Mesenchymal stem cell (in vitro differentiated cells and primary cell): ENCODE measurements at regions not wholly inside any gene's neighbourhood (a gene's known extent, or its start where the extent isn't known, plus 50 kb on each side); places are given as distances from the start of the nearest gene placed in this dataset.

ENCODE experiments used
- DNase-seq: peaks from one replicate; pipeline ENCODE4 v3.0.0-alpha.2; 2013
- H2AFZ ChIP-seq: one replicate; pipeline ENCODE4 v1.6.1; 2013; ENCODE audit warnings: low read depth, mild to moderate bottlenecking, control low read depth, inconsistent platforms, low read length, moderate library complexity
- H2AK5ac ChIP-seq: 2 replicates; pipeline ENCODE4 v1.6.1; 2013; ENCODE audit warnings: low read length, moderate library complexity, mild to moderate bottlenecking, inconsistent platforms; ENCODE audit not compliant: severe bottlenecking
- H2BK120ac ChIP-seq: one replicate; pipeline ENCODE4 v1.6.1; 2013; ENCODE audit warnings: low read depth, mild to moderate bottlenecking, inconsistent platforms, low read length, moderate library complexity
- H2BK12ac ChIP-seq, 2 experiments: one replicate each; pipeline ENCODE4 v1.6.1; 2013; ENCODE audit warnings: inconsistent platforms in 2 of 2, low read length in 2 of 2, mild to moderate bottlenecking in 2 of 2, moderate library complexity in 2 of 2, control low read depth in 1 of 2
- H2BK15ac ChIP-seq: one replicate; pipeline ENCODE4 v1.6.1; 2013; ENCODE audit warnings: mild to moderate bottlenecking, low read depth, inconsistent platforms; ENCODE audit not compliant: poor library complexity, severe bottlenecking
- H2BK5ac ChIP-seq: 2 replicates; pipeline ENCODE4 v1.6.1; 2013; ENCODE audit warnings: low read depth, mild to moderate bottlenecking, low read length, control low read depth, inconsistent platforms; ENCODE audit not compliant: poor library complexity, severe bottlenecking
- H3K14ac ChIP-seq, 2 experiments: one replicate each; pipeline ENCODE4 v1.6.1; 2013; ENCODE audit warnings: inconsistent platforms in 2 of 2, low read length in 2 of 2, control low read depth in 1 of 2, mild to moderate bottlenecking in 1 of 2, moderate library complexity in 1 of 2
- H3K18ac ChIP-seq, 2 experiments: one replicate each; pipeline ENCODE4 v1.6.1; 2013; ENCODE audit warnings: inconsistent platforms in 2 of 2, low read length in 2 of 2, control low read depth in 1 of 2, low read depth in 1 of 2, mild to moderate bottlenecking in 1 of 2
- H3K23ac ChIP-seq, 2 experiments: one replicate each; pipeline ENCODE4 v1.6.1; 2013; ENCODE audit warnings: inconsistent platforms in 2 of 2, low read length in 2 of 2, mild to moderate bottlenecking in 2 of 2, moderate library complexity in 2 of 2, control low read depth in 1 of 2
- H3K27ac ChIP-seq: 2 replicates; pipeline ENCODE4 v1.5.1; 2013; ENCODE audit warnings: mild to moderate bottlenecking, moderate library complexity, low read length, control low read depth, inconsistent platforms; ENCODE audit not compliant: poor library complexity, severe bottlenecking
- H3K27me3 ChIP-seq, 2 experiments: 2 replicates each; pipeline versions ENCODE4 v1.6.1 to v1.7.0; 2013; ENCODE audit warnings: low read length in 2 of 2, mild to moderate bottlenecking in 2 of 2, moderate library complexity in 2 of 2, control low read depth in 1 of 2, inconsistent platforms in 1 of 2; ENCODE audit not compliant: control insufficient read depth in 1 of 2, insufficient read depth in 1 of 2
- H3K36me3 ChIP-seq, 2 experiments: 2 replicates each; pipeline versions ENCODE4 v1.6.1 to v1.7.0; 2013; ENCODE audit warnings: low read length in 2 of 2, control low read depth in 1 of 2, inconsistent platforms in 1 of 2, low read depth in 1 of 2, mild to moderate bottlenecking in 1 of 2; ENCODE audit not compliant: insufficient read depth in 2 of 2, control insufficient read depth in 1 of 2
- H3K4ac ChIP-seq, 2 experiments: one replicate each; pipeline ENCODE4 v1.6.1; 2013; ENCODE audit warnings: inconsistent platforms in 2 of 2, low read length in 2 of 2, mild to moderate bottlenecking in 2 of 2, moderate library complexity in 2 of 2, control low read depth in 1 of 2, low read depth in 1 of 2
- H3K4me1 ChIP-seq: 2 replicates; pipeline ENCODE4 v1.6.1; 2013; ENCODE audit warnings: low read depth, low read length, control low read depth; ENCODE audit not compliant: control insufficient read depth, insufficient read depth
- H3K4me2 ChIP-seq: 2 replicates; pipeline ENCODE4 v1.6.1; 2013; ENCODE audit warnings: low read length, mild to moderate bottlenecking, inconsistent platforms; ENCODE audit not compliant: poor library complexity, severe bottlenecking
- H3K4me3 ChIP-seq, 2 experiments: 2 replicates each; pipeline versions ENCODE4 v1.5.1 to v1.7.0; 2013; ENCODE audit warnings: low read length in 2 of 2, mild to moderate bottlenecking in 2 of 2, control low read depth in 1 of 2, low read depth in 1 of 2; ENCODE audit not compliant: insufficient read depth in 1 of 2
- H3K79me1 ChIP-seq: replicated peaks from 2 replicates; pipeline ENCODE4 v1.6.1; 2013; ENCODE audit warnings: mild to moderate bottlenecking, control low read depth, low read length, inconsistent platforms; ENCODE audit not compliant: poor library complexity, severe bottlenecking
- H3K9ac ChIP-seq: 2 replicates; pipeline ENCODE4 v1.7.0; 2013; ENCODE audit warnings: mild to moderate bottlenecking, low read length, moderate library complexity
- H3K9me3 ChIP-seq: 2 replicates; pipeline ENCODE4 v1.7.0; 2013; ENCODE audit warnings: mild to moderate bottlenecking, low read length; ENCODE audit not compliant: control insufficient read depth
- H4K8ac ChIP-seq: one replicate; pipeline ENCODE4 v1.6.1; 2013; ENCODE audit warnings: inconsistent platforms, mild to moderate bottlenecking, low read length, moderate library complexity
- H4K91ac ChIP-seq: one replicate; pipeline ENCODE4 v1.6.1; 2013; ENCODE audit warnings: mild to moderate bottlenecking, low read length, inconsistent platforms
- WGBS: methylation state at CpG from one replicate; pipeline ENCODE4 v1.1.7; 2013; ENCODE audit warnings: mixed read lengths; 5-methylcytosine and 5-hydroxymethylcytosine counted together

DNA sequence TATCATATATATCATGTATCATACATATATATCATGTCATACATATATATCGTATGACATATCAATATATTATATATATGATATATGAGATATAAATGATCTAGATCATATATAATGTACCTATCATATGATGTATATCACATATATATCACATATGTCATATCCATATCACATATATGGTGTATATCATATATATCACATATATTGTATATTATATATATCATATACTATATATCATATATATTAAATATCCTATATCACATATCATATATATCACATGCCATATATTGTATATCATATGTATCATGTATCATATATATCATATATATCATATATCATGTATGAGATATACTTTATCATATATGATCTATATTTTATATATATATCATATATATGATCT lies 355.9 kb upstream of the RBFOX1 start:
- Histone ChIP-seq H3K4me2 (no peak overlapping the region), H3K36me3 (no peaks in the 10 kb centered on the region), H3K4me1 (no peaks in the 10 kb centered on the region), H2BK5ac (no peak overlapping the region), H3K9ac (no peak overlapping the region), H2AK5ac (no peak overlapping the region), H3K27me3 (no peaks in the 10 kb centered on the region), H3K79me1 (no peaks in the 10 kb centered on the region), H3K4me3 (no peak overlapping the region), H3K23ac (no peak overlapping the region), H3K18ac (no peak overlapping the region), H3K27ac (no peak overlapping the region), H4K91ac (no peak overlapping the region), H2BK120ac (no peak overlapping the region), H3K9me3 (no peaks in the 10 kb centered on the region), H2AFZ (no peak overlapping the region), H3K14ac (no peak overlapping the region), H2BK12ac (no peak overlapping the region), H4K8ac (no peak overlapping the region), H2BK15ac (no peak overlapping the region), H3K4ac (no peak overlapping the region)
- no CpG with 5 or more reads among the region's 1 CpG for WGBS
- no peak for DNase-seq

DNA sequence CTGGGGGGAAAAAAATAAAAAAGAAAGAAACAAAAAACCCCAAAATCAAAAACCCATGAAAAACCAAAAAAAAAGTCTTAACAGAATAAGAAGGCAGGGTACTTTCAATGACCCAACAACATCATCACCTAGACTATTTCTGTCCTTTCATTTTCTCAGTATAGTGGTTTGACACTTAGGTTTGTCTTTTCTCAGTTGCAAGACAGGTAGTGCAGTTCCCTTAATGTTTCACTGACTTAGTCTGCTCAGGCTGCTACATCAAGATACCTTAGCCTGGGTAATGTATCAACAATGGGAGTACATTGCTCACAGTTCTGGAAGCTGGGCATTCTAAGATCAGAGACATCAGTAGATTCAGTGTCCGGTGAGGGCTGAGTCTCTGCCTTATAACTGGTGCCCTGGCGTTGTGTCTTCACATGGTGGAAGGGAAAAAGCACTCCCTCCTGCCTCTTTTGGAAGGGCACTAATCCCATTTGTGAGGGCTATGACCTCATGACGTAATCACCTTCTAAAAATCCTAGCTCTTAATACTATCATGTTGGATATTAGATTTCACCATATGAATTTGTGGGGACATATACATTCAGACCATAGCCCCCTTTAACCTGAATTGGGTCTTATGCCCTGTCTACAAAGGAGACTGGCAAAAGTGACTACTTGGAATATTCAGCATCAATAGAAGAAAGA lies 362.3 kb upstream of the RBFOX1 start:
- Histone ChIP-seq H2AFZ (no peak overlapping the region), H2BK12ac (no peak overlapping the region), H3K4me3 (no peak overlapping the region), H3K14ac (no peak overlapping the region), H3K4me1 (no peaks in the 10 kb centered on the region), H4K8ac (no peak overlapping the region), H2AK5ac (no peak overlapping the region), H4K91ac (no peak overlapping the region), H2BK120ac (no peak overlapping the region), H3K4ac (no peak overlapping the region), H2BK15ac (no peak overlapping the region), H3K9ac (no peak overlapping the region), H3K27ac (no peak overlapping the region), H3K9me3 (peaks cover 13% of the 10 kb centered on the region), H3K23ac (no peak overlapping the region), H3K79me1 (no peaks in the 10 kb centered on the region), H3K27me3 (no peaks in the 10 kb centered on the region), H3K18ac (no peak overlapping the region), H3K4me2 (no peak overlapping the region), H2BK5ac (no peak overlapping the region), H3K36me3 (no peaks in the 10 kb centered on the region)
- DNase-seq, result no peak
- WGBS, result 95% methylated on average over 2 of the region's 3 CpGs

DNA sequence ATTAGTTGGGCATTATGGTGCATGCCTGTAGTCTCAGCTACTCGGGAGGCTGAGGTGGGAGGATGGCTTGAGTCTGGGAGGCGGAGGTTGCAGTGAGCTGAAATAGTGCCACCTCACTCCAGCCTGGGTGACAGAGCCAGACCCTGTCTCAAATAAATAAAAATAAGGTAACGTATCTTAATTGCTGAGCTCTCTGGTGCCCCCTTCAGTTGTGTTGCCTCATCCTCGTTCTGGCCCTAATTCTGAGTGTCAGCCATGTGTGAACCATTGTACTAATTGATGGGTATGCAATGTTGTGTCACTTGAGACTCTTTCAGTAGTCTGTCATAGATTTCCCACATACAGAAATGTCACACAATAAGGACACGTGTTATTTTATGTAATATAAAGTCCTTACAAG lies 363.1 kb upstream of the RBFOX1 start:
- no peak overlapping the region for H3K4ac ChIP-seq
- no peak overlapping the region for H3K9ac ChIP-seq
- H4K8ac ChIP-seq, result no peak overlapping the region
- H3K79me1 ChIP-seq, result no peaks in the 10 kb centered on the region
- H2BK12ac ChIP-seq, result no peak overlapping the region
- H3K27ac ChIP-seq, result no peak overlapping the region
- peaks cover 13% of the 10 kb centered on the region for H3K9me3 ChIP-seq
- H2BK120ac ChIP-seq, result no peak overlapping the region
- H3K14ac ChIP-seq, result no peak overlapping the region
- H3K4me2 ChIP-seq, result no peak overlapping the region
- no peaks in the 10 kb centered on the region for H3K36me3 ChIP-seq
- no peak overlapping the region for H2BK15ac ChIP-seq
- no peak overlapping the region for H3K18ac ChIP-seq
- no peak overlapping the region for H2BK5ac ChIP-seq
- H4K91ac ChIP-seq, result no peak overlapping the region
- H2AK5ac ChIP-seq, result no peak overlapping the region
- H3K4me1 ChIP-seq, result no peaks in the 10 kb centered on the region
- H3K23ac ChIP-seq, result no peak overlapping the region
- WGBS, result 90% methylated on average over 3 of the region's 5 CpGs
- no peak for DNase-seq
- H2AFZ ChIP-seq, result no peak overlapping the region
- H3K27me3 ChIP-seq, result no peaks in the 10 kb centered on the region
- H3K4me3 ChIP-seq, result no peak overlapping the region

DNA sequence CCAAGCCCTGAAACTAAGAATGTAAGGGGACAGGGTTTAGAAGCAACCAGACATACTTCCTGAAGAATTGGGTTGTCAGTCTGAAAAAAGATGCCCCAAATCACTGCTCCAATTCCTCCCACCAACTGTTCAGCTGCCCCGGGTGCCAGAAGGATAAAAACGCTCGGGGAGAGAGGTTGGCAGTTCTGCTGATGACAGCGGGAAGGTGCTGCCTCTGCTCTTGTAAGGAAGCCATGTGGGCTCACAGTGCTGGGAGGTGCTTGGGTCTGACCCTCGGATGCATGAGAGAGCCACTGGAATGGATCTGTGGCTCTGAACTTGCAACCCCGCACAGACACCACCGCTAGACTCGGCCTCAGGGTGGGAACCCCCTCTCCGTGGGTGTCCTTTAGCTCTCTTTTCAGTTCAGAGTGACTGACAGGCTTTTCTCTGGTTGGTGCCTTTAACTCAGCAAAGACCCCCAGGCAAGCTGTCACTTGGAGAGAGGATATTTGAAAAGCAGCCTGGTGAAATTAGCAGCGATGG lies 364.8 kb upstream of the RBFOX1 start:
- H3K27ac ChIP-seq, result no peak overlapping the region
- H3K36me3 ChIP-seq, result no peaks in the 10 kb centered on the region
- H3K4ac ChIP-seq, result no peak overlapping the region
- H3K27me3 ChIP-seq, result no peaks in the 10 kb centered on the region
- no peaks in the 10 kb centered on the region for H3K79me1 ChIP-seq
- H2BK5ac ChIP-seq, result no peak overlapping the region
- H3K9ac ChIP-seq, result no peak overlapping the region
- H4K91ac ChIP-seq, result no peak overlapping the region
- 57% methylated on average over 10 of the region's 10 CpGs for WGBS
- H2BK12ac ChIP-seq, result no peak overlapping the region
- H2AFZ ChIP-seq, result no peak overlapping the region
- no peak overlapping the region for H2BK120ac ChIP-seq
- H2BK15ac ChIP-seq, result no peak overlapping the region
- H4K8ac ChIP-seq, result no peak overlapping the region
- H2AK5ac ChIP-seq, result no peak overlapping the region
- H3K23ac ChIP-seq, result no peak overlapping the region
- H3K18ac ChIP-seq, result no peak overlapping the region
- no peak for DNase-seq
- peaks cover 13% of the 10 kb centered on the region for H3K9me3 ChIP-seq
- no peak overlapping the region for H3K4me2 ChIP-seq
- H3K14ac ChIP-seq, result no peak overlapping the region
- no peak overlapping the region for H3K4me3 ChIP-seq
- no peaks in the 10 kb centered on the region for H3K4me1 ChIP-seq
